ENCODE measurements at regions not wholly inside any gene's neighbourhood (a gene's known extent, or its start where the extent isn't known, plus 50 kb on each side); places are given as distances from the start of the nearest gene placed in this dataset.

- DNase-seq, result no peak
Observed at GRCh38 chr12:65517656-65518210, 239.2 kb downstream of the MSRB3 start.

DNA sequence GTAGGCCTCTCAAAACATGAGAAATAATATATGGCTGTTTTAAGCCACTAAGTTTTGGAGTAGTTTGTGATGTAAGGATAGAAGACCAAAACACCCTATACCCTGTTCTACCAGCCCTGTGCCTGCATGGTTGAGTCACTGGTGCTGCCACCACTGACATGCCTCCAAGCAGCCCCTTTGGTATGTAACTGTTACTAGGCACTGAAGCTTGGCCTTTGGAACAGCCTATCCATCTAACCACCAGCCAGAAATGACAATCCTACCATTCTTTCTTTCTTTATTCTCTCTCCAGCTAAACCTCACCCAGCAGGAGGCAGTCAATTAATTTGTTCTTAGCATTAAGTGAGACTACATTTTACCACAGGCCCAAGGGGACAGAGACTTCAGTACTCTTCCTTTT is 240.3 kb downstream of the MSRB3 start:
- no peak for DNase-seq

GRCh38 chr12:65520658-65521057 is 242.2 kb downstream of the MSRB3 start:
- no peak for DNase-seq

DNA sequence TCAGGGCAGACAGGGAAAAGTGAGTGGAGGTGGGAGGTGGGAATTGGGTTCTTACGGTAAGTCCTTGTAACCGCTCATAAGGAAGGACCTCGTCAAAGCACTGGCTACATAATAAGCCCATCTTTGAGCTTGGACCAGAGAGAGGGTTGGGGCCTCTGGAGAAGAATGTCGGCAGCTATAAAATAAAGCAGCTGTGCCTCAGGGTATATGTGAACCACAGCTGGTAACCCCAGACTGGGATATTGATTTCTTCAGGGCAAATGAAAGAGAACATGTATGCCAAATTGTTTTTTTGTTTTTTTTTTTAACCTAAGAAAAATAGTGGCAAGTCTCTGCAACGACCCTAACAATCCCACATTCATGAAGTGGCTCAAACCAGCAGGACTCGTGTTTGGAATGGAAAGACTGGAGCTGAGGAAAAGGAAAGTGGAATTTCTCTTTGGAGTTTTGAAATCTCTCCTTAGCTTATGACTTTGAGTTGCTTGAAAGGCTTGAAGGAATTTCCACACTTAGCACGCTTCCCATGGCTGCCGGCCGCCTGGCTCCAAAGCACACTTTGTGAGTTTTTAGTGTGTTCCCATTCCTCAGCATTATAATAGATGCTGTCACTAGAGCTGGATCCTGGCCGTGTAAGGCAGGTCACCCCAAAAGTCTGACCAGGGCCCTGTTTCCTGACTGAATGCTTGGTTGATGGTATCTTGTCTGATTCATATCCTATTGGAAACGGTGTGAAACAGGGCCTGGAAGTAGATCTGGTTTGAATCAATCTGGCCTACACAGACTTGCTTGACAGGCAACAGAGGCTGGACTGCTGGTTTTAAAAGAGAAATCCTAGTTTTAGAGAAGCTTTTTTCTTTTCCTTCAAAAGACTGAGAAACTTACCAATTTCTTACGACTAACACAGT is 244.7 kb downstream of the MSRB3 start:
- no peak for DNase-seq

DNA sequence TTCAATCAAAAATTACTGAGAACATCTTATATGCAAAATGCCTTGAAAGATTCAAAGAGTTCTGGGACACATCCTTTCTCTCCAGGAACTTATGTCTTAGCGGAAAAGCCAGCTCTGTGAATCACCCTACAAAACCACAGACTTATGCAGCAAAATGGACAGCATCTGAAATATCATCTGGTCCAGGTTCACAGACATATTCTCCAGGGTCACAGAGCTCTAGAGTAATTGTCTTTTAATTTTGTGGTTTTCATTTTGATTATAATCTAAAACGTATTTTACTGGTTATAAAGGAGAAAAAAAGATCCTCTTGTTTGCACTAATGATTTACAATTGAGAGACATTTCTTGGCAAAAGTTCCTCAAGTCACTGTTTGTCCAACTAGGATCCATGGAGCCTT is 246.2 kb downstream of the MSRB3 start:
- no peak for DNase-seq

- DNase-seq, result no peak
Observed at GRCh38 chr12:65525491-65526141, 247.1 kb downstream of the MSRB3 start.

GRCh38 chr12:65526311-65526710 is 247.8 kb downstream of the MSRB3 start:
- DNase-seq, result no peak

- DNase-seq, result no peak
Observed at GRCh38 chr12:65528127-65528526, 249.6 kb downstream of the MSRB3 start.

- DNase-seq, result no peak
Observed at GRCh38 chr12:65529106-65529505, 250.6 kb downstream of the MSRB3 start.

DNA sequence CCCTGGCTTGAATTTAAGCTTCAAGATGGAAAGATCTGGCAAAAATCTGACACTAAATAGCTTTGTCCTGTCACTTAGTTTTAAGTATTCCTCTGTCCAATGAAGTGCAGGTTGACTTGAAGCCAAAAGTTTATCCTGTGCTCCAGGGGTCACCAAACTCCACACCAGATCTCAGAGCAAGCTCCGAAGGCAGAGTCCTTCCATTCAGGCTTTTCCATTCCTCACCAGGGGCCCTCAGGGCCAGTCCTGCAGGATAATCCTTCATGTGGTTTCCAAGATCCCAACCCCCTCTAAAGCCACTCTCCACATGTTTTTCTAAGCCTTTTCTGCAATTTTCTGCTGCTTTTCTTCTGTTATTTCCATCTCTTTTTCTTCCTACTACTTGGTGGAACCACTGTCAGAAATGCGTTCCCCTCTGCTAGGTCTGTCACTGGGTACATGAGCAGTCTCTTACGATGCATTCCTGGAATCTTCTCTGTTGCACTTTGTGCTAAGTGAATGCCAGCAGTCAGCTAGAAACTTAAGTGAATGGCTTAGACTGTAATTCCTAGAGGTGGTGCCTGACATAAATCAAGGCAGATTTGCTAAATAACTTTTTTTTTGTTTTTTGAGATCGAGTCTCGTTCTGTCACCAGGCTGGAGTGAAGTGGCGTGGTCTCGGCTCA is 251.4 kb downstream of the MSRB3 start:
- no peak for DNase-seq

DNA sequence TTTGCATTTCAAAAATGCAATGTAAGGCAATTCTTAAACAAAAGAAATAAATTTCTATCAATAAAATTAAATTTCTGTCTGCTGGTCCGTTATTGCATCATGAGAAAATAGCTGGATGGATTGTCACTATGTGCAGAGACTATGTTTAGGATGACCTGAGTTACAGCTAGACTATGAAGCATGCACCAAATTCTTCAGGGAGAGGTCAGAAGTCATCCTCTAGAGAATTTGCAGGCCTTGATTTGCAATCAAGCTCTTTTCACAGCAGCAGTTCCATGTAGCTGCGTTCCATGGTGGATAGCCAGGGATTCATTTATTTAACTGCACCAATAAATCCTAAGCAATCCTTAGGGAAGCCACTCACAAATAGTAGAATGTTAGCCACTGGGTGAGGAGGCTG is 253.7 kb downstream of the MSRB3 start:
- DNase-seq, result no peak

GRCh38 chr12:65532764-65533163 is 254.3 kb downstream of the MSRB3 start:
- no peak for DNase-seq

GRCh38 chr12:65533177-65533883 is 254.8 kb downstream of the MSRB3 start:
- DNase-seq, result no peak

DNA sequence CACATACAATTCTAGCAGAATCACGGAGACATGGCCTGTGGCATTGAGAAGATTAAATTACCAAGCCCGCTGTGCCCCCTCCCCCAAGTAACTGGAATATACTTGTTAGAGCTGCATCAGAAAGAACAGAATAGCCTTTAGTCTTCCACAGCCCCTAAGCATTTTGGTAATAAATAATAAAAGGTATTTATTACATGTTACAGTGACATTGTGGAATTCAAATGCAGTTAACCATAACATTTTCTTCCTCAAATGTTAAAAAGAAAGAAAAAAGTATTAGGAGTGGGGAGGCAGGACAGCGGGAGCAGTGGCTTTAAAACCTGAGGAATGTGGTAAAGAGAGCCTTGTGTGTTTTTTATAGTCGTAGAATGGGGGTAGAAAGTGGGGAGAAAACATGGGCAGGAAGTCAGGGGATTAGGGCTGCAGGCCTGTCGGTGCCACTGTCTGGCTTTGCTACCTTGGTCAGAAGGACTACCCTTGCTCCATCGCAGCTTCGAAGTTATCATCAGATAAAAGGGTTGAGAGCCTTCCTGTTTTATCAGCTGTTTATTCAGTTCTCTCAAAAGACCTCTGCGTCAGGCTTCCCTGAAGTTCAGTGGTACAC is 255.9 kb downstream of the MSRB3 start:
- no peak for DNase-seq

GRCh38 chr12:65535946-65536345 is 257.5 kb downstream of the MSRB3 start:
- DNase-seq, result no peak

DNA sequence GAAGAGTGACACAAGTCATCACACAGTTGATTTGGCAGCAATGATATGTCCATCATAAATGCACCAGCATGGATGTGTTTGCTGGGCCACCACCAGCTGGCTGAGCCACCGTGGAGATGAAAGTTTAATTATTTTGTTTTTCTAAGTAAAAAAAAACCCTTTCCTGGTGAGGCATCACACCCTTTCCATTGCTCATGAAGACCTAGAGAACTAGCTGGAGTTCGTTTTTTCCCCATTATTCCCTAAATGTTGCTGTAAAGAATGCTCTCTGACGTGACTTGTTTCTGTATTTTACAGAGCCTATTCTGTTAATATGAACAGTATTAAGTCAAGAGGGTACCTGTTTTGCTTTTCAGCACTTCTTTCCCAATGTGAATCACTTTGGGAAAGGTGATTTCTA is 257.9 kb downstream of the MSRB3 start:
- DNase-seq, result no peak

DNA sequence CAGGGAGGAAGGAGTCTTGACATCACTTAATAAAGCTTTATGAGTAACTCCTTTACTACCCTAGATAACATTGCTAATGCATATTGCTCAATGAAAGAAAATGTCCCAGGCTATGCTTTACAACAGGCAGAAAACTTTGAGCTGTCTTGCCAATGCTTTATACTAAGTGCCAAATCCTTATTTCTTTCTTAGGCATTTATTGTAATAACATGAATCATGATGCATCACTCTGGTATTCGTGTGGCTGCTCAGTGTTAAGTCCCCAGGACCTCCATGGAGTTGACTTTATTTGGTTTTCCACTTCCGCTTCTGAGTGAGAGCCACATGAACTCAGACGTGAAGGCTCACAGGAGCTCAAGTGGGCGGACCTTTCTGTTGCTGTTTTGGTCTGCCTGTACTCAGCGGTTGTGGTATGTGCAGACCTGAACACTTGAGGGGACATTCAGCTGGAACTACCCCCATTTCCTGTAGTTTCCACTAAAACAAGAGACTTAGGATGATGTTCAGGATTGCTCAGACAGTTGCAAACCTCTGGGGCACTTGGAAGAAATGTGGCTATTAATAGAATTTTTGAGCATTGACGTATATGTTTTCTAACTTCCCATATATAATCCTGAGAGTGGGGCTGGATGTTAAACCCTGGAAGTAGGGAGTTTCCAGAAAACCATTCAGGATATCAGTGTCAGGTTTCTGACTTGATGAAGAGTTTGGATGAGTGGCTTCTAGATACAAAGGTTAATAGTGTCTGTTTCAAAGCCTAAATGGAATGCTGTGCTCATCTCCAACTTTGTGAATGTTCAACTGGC is 258.6 kb downstream of the MSRB3 start:
- no peak for DNase-seq

GRCh38 chr12:65537978-65538377 is 259.5 kb downstream of the MSRB3 start:
- no peak for DNase-seq

DNA sequence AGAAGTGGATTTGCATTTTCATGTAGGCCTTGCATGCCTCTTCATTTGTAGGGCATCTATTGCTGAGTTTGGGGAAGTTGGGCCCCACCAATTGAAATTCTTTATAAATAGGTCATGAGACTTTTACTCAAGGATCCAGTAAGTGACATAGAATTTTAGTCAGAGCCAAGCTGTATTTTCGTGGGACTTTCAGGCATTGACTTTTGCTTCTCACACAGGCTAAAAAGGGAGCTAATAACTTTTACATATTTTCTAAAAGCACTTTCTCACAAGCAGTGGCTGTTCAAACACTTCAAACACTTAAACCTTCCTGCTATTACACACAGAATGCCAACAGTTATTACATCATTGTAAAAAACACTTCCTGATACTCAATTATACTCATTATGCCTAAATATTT is 260.5 kb downstream of the MSRB3 start:
- no peak for DNase-seq

- no peak for DNase-seq
Observed at GRCh38 chr12:65540140-65540539, 261.7 kb downstream of the MSRB3 start.

DNA sequence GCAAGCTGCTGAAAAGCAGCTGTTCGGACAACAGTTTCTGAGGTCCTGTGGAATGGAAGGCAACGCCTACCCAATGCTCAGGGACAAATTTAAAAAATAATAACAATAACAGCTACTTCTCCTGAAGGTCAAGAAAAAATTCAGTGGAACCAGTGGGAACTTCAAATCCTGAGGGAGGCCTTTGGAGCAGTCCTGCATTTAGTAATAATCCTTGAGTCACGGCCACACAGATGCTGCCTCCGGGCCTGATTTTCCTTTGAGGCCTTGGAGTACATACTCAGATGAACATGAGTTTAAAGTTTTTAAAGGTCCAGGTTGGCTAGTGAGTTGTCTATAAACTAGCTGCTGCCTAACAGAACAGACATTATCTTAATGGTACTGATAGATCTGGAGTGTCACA is 268.0 kb downstream of the MSRB3 start:
- DNase-seq, result no peak

All from NCI-H2081 (cell line).